ENCODE measurements at regions not wholly inside any gene's neighbourhood (a gene's known extent, or its start where the extent isn't known, plus 50 kb on each side); places are given as distances from the start of the nearest gene placed in this dataset.

DNA sequence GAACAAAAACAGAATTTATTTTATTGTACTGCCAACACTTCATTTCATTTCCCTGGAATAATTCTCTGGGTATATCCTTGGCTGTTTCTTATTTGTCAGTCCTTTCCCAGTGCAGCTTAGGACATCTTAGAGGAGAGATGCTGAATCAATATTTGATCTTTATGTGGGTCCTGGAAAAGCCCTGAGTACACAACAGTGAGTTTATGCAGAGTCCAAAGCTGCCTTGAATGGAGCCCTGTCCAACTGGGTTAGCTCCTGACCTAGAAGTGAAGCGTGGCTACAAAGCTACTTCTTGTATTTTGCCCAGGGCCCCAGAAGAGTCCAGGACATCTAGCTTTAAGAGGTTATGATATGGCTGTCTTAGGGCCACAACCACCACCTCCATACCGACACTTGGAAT, 378.0 kb upstream of the FAT3 start:
- DNase-seq: no peak
- Mint-ChIP-seq H3K4me3 (no peak overlapping the region), H3K27ac (no peak overlapping the region), H3K9me3 (no peaks in the 10 kb centered on the region), H3K36me3 (ENCODE audit: low read depth) (no peaks in the 10 kb centered on the region), H3K27me3 (no peaks in the 10 kb centered on the region), H3K4me1 (no peaks in the 10 kb centered on the region)
- intact Hi-C loops (cut with micrococcal nuclease): no loop called here

DNA sequence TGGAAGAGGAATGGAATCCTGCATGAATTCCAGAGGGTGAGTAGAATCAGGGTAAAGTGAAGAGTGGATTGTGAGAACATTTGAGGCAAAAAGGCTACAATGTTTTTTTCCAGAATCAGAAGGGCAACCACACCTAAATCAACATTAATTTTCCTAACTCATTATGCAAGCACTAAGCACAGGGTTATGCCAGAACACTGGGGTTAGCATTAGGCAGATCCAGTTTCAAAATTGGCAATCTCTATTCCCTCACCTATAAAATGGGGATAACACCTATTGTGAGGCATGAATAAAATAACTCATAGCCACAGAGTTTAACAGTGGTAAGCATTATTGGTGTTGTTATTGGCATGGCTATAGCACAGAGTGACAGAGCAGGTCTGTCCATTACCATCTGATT, 378.6 kb upstream of the FAT3 start:
- H3K36me3 Mint-ChIP-seq (ENCODE audit: low read depth): no peaks in the 10 kb centered on the region
- intact Hi-C loops (cut with micrococcal nuclease): no loop called here
- no peak overlapping the region for H3K27ac Mint-ChIP-seq

DNA sequence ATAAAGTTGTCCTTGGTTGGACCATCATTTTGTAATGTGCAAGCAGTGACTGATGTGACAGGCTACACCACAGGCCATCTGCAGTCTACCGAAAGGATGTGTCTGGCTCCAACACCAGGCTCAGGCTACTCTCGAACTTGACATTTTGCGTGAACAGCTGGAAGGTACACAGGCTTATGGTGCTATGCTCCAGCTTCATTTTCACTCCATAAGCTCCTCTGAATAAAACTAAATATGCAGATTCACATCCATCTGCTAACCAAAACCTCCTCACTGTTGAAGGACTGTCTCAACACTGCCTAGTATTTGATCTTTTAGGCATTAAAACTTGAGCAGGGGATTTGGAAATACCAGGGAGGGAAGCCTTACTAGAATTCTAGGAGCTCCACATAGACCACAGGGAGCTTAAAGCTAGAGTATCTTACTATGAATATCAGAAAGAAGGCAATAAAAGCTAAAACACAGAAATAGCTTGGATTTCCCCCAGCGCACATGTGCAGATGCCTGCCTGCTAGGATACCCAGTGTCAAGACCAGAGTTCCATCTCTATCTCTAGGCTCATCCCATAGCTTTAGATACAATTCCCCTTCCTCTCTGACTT, 383.9 kb upstream of the FAT3 start:
- intact Hi-C loops (cut with micrococcal nuclease): no loop called here
- Mint-ChIP-seq H3K27ac (no peak overlapping the region), H3K4me1 (no peaks in the 10 kb centered on the region), H3K9me3 (peaks cover 4% of the 10 kb centered on the region), H3K27me3 (no peaks in the 10 kb centered on the region), H3K4me3 (no peak overlapping the region), H3K36me3 (ENCODE audit: low read depth) (no peaks in the 10 kb centered on the region)
- no peak for DNase-seq

More for the DNA sequence above, 378.6 kb upstream of the FAT3 start:
- no peak overlapping the region for H3K4me3 Mint-ChIP-seq
- no peaks in the 10 kb centered on the region for H3K27me3 Mint-ChIP-seq
- no peaks in the 10 kb centered on the region for H3K4me1 Mint-ChIP-seq
- no peaks in the 10 kb centered on the region for H3K9me3 Mint-ChIP-seq
- DNase-seq: no peak

DNA sequence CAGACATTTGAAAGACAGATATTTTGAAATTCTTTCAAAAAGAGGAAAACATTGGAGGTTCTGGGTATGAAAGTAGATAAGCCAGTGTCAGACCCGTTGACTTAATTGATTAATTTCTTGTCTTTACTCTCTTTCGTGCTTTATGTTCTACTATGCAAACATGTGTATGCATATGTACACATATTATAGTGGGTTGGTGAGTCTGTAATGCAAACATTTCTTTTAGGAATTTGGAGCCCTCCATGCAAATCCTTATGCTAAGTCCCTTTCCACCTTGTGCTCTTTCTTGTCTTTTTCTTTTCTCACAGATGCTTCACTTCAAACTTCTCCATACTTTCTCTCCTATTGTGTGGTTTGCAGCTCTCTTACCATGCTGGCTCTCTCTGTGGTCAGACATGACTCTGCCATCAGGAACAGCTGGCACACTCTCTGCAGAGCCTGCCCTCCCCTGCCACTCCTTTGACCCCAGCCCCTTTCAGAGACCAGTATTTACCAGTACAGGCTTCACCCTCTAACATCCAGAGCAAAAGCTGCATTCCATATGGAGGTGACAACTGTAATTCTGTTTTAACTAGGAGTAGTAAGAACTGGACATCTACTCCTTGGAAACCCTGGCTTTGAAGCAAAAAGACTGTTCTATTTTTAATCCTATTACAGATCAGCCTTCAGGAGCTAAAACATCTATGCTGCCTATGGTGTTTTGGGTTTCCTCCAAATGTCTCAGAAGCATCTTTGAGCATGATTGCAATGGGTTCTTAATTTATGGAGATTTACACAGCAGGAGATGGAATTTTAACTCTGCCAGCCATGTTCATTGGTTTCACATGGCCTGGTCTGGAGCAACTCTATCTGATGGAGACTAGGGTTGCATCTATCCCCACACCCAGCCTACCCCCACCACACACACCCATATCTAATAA, 386.9 kb upstream of the FAT3 start:
- peaks cover 4% of the 10 kb centered on the region for H3K9me3 Mint-ChIP-seq
- H3K4me1 Mint-ChIP-seq: no peaks in the 10 kb centered on the region
- intact Hi-C loops (cut with micrococcal nuclease): no loop called here
- H3K36me3 Mint-ChIP-seq (ENCODE audit: low read depth): no peaks in the 10 kb centered on the region
- no peak overlapping the region for H3K4me3 Mint-ChIP-seq
- H3K27ac Mint-ChIP-seq: no peak overlapping the region
- H3K27me3 Mint-ChIP-seq: no peaks in the 10 kb centered on the region
- DNase-seq: no peak

DNA sequence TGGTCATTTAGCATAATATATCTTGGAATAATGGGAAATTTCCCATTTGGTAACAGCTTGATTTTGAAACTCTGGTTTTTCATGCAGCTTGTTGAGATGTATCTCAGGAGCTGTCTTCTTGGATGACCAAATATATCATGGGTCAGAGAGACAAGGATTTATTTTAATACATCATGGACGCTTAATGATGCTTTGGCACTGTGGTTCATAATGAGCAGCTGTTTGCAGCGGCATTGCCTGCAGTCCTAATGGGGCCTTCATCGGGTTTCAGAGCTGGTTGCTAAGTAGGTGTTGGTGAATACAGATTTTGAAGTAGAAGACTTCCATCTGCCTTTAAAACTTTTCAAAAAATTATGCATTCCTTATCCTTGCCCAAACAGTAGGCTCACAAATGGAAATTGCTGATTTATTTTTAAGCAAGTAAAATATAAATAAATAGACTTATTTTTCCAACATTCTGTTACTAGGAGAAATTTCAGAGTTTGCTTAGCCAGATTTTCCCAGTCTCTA, 389.5 kb upstream of the FAT3 start:
- H3K27me3 Mint-ChIP-seq: no peaks in the 10 kb centered on the region
- intact Hi-C loops (cut with micrococcal nuclease): no loop called here
- H3K27ac Mint-ChIP-seq: no peak overlapping the region
- H3K9me3 Mint-ChIP-seq: peaks cover 7% of the 10 kb centered on the region
- no peak for DNase-seq
- H3K4me3 Mint-ChIP-seq: no peak overlapping the region
- H3K36me3 Mint-ChIP-seq (ENCODE audit: low read depth): no peaks in the 10 kb centered on the region
- H3K4me1 Mint-ChIP-seq: no peaks in the 10 kb centered on the region

DNA sequence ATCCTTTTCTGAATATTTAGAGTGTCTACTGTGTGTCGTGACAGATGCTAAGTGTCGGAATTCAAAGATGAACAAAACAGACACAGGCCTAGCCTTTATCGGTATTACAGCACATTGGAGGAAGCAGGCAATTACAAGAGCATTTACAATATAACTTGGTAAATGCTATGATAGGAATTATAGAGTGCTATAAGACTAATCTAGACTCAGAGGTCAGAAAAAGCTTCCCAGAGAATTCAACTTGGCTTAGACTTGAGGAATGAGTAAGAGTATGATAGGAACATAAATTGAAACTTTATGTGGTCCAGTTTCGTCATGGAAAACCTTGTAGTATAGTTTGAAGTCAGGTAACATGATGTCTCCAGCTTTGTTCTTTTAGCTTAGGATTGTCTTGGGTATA, 395.7 kb upstream of the FAT3 start:
- H3K36me3 Mint-ChIP-seq (ENCODE audit: low read depth): no peaks in the 10 kb centered on the region
- no peaks in the 10 kb centered on the region for H3K27me3 Mint-ChIP-seq
- no peaks in the 10 kb centered on the region for H3K4me1 Mint-ChIP-seq
- no peak overlapping the region for H3K27ac Mint-ChIP-seq
- H3K4me3 Mint-ChIP-seq: no peak overlapping the region
- no peak for DNase-seq
- intact Hi-C loops (cut with micrococcal nuclease): no loop called here
- H3K9me3 Mint-ChIP-seq: peaks cover 3% of the 10 kb centered on the region

DNA sequence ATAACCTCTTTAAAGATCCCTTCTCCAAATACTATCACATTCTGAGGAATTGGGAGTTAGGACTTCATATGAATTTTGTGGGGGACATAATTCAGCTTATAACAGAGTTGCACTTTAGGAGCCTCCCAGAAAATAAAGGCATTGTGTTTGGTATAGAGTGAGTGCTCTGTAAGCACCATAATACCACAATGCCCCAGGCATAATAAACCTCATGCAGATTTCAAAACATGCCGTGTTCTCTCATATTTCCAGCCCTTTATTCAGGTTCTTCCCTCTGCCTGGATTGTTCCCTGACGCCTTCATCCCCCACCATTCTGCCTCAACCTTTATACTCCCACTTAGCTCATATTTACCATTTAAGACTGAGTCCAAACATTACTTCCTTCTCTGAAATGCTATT, 398.8 kb upstream of the FAT3 start:
- no peaks in the 10 kb centered on the region for H3K4me1 Mint-ChIP-seq

DNA sequence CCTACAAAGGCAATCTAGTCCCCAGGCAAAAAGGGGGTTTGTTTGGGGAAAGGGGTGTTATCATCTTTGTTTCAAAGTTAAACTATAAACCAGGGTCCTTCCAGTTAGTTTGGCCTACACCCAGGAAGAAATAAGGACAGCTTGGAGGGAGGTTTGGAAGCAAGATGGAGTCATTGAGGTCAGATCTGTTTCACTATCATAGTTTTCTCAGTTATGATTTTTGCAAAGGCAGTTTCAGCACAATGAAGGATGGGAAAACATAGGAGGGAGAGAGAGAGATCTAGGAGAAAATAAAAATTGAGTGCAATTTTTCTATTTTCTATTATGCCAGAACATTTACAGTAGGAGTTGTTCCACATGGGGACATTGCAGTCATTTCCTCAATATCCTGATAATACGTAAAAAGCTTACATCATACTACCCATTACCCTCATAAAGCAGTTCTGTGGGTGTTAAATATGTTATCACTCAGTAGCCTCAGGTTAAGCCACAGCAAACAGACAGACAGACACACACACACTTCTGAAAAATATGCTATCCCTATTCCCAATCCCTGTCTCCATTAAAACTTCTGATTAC, 401.3 kb upstream of the FAT3 start:
- no peak for DNase-seq
- H3K9me3 Mint-ChIP-seq: no peaks in the 10 kb centered on the region
- no peak overlapping the region for H3K4me3 Mint-ChIP-seq
- no peak overlapping the region for H3K27ac Mint-ChIP-seq
- intact Hi-C loops (cut with micrococcal nuclease): no loop called here
- H3K27me3 Mint-ChIP-seq: no peaks in the 10 kb centered on the region
- H3K36me3 Mint-ChIP-seq (ENCODE audit: low read depth): no peaks in the 10 kb centered on the region
- no peaks in the 10 kb centered on the region for H3K4me1 Mint-ChIP-seq

More for the DNA sequence above, 398.8 kb upstream of the FAT3 start:
- H3K4me3 Mint-ChIP-seq: no peak overlapping the region
- no peaks in the 10 kb centered on the region for H3K9me3 Mint-ChIP-seq
- no peaks in the 10 kb centered on the region for H3K36me3 Mint-ChIP-seq (ENCODE audit: low read depth)
- H3K27ac Mint-ChIP-seq: no peak overlapping the region
- intact Hi-C loops (cut with micrococcal nuclease): no loop called here
- no peaks in the 10 kb centered on the region for H3K27me3 Mint-ChIP-seq
- no peak for DNase-seq

DNA sequence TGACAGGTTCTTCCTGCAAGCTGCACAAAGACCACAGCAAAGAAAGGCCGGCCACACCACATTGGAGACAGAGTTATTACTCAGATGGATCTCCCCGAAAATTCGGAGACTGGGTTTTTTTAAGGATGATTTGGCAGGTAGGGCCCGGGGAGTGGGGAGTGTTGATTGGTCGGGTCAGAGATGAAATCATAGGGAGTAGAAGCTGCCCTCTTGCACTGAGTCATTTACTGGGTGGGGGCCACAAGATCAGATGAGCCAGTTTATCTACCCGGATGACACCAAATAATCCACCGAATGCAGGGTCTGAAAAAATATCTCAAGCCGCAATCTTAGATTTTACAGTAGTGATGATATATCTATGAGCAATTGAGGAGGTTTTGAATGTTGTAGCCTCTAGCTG, 401.8 kb upstream of the FAT3 start:
- Mint-ChIP-seq H3K36me3 (ENCODE audit: low read depth) (no peaks in the 10 kb centered on the region), H3K9me3 (no peaks in the 10 kb centered on the region), H3K4me3 (no peak overlapping the region), H3K27ac (no peak overlapping the region), H3K27me3 (no peaks in the 10 kb centered on the region), H3K4me1 (no peaks in the 10 kb centered on the region)
- DNase-seq: no peak
- intact Hi-C loops (cut with micrococcal nuclease): no loop called here

DNA sequence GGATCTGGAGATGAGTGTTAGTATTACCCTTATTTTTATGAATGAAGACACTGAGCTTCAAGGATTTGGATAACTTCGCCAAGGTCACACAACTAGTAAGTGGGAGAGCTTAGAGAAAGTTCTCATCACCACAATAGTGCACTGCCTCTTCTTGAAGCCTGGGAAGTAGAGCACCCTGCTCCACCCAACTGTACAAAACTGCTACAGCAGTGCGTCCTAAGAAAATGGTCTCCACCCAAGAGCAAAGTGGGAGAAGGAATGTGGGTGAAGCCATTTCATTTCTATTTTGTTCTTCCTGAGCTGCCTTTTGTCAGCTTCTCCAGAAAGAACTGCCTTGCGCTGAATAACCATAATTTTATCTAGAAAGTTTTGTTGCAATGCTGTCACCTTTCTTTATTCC, 403.9 kb upstream of the FAT3 start:
- Mint-ChIP-seq H3K9me3 (no peaks in the 10 kb centered on the region), H3K4me3 (no peak overlapping the region), H3K36me3 (ENCODE audit: low read depth) (no peaks in the 10 kb centered on the region), H3K27ac (no peak overlapping the region), H3K4me1 (no peaks in the 10 kb centered on the region), H3K27me3 (no peaks in the 10 kb centered on the region)
- intact Hi-C loops (cut with micrococcal nuclease): no loop called here
- DNase-seq: no peak

DNA sequence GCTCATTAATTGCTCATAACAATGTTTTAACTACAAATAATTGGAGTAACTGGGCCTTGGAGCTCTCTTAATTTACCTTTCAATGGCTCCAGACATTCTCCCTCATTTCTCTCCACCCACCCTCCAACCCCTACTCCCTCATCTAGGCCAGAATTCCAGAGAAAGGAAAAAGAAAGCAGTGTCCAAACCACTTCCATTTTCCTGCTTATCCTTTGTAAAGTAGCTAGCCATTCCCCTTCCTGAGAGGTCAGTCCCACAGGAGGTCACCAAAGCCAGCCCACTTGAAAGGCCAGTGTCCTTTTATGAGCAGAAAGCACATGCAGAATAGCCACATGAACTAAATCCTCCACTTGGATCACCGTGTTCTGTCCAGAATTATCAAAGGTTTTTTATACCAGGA, 404.8 kb upstream of the FAT3 start:
- Mint-ChIP-seq H3K27ac (no peak overlapping the region), H3K4me1 (no peaks in the 10 kb centered on the region), H3K36me3 (ENCODE audit: low read depth) (no peaks in the 10 kb centered on the region), H3K9me3 (no peaks in the 10 kb centered on the region), H3K4me3 (no peak overlapping the region), H3K27me3 (no peaks in the 10 kb centered on the region)
- DNase-seq: no peak
- intact Hi-C loops (cut with micrococcal nuclease): no loop called here

DNA sequence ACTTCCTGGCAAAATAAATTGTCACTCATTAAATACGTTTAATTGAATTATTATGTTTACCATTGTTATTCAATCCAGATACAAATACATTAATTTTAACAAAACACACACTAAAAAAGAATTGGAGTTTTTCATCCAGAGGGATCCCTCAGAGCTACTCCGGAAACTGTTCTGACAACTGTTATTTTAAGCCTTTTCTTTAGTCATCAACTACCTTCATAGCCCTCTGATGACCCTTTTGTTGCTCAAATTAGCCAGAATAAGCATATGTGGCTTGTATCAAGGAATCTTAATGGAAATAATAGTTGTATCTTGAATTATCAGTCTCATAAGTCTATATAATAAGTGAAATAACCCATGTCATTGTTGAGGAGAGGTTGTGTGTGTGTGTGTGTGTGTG, 405.4 kb upstream of the FAT3 start:
- no peaks in the 10 kb centered on the region for H3K9me3 Mint-ChIP-seq
- no peak for DNase-seq
- no peak overlapping the region for H3K4me3 Mint-ChIP-seq
- intact Hi-C loops (cut with micrococcal nuclease): no loop called here
- no peaks in the 10 kb centered on the region for H3K4me1 Mint-ChIP-seq
- H3K27ac Mint-ChIP-seq: no peak overlapping the region
- no peaks in the 10 kb centered on the region for H3K27me3 Mint-ChIP-seq
- no peaks in the 10 kb centered on the region for H3K36me3 Mint-ChIP-seq (ENCODE audit: low read depth)

DNA sequence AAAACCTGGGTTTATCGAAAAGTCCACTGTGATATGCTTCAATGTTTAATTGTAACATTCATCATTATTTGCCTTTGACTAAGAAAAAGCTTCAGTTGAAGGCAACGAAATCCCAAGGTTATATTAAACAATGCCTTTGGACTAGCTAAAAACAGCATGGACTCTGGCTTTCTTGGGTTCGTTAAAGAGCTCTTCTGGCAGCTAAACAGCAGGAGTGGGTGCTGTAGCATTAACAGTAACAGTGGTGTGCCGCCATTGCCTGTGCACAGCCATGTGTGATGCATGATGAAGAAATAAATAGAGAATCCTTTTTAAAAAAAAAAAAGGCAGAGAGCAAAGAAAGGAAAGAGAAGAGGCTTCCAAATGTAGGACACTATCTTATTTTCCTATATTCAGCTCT, 406.6 kb upstream of the FAT3 start:
- Mint-ChIP-seq H3K4me1 (no peaks in the 10 kb centered on the region), H3K27ac (no peak overlapping the region), H3K27me3 (no peaks in the 10 kb centered on the region), H3K36me3 (ENCODE audit: low read depth) (no peaks in the 10 kb centered on the region), H3K4me3 (no peak overlapping the region), H3K9me3 (no peaks in the 10 kb centered on the region)
- no peak for DNase-seq
- intact Hi-C loops (cut with micrococcal nuclease): no loop called here

DNA sequence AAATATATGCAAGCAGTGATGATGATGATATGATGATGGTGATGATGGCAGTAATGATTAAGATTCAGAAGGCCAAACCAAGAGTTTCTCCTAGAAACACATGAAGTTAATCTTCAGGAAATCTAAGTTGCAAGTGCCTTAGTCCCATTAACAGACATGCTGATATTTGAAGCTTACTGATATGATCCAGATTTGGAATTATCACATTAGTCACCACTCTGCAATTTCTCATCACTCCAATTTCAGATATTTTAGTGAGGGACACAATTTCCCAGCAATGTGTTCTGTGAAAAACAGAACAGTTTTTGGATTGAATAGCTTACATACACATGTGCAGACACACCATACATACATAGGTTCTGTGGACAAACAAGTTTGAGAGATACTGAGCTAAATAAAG, 411.4 kb upstream of the FAT3 start:
- Mint-ChIP-seq H3K27ac (no peak overlapping the region), H3K4me1 (no peaks in the 10 kb centered on the region), H3K36me3 (ENCODE audit: low read depth) (no peaks in the 10 kb centered on the region), H3K4me3 (no peak overlapping the region), H3K9me3 (no peaks in the 10 kb centered on the region), H3K27me3 (no peaks in the 10 kb centered on the region)
- intact Hi-C loops (cut with micrococcal nuclease): no loop called here
- DNase-seq: no peak

All from activated CD4-positive, alpha-beta T cell treated with anti-CD3 and anti-CD28 coated beads, Interleukin-2, amount 10 ng/mL, durations not matched to agents 24 days and 14 days (primary cell).